OCI-LY3 (cell line): ENCODE measurements at regions not wholly inside any gene's neighbourhood (a gene's known extent, or its start where the extent isn't known, plus 50 kb on each side); places are given as distances from the start of the nearest gene placed in this dataset.

Experiments
- CTCF ChIP-seq: fragments of 200-600, 300-600 bp; sonication (generic); IDR thresholded peaks from 2 replicates; pipeline ENCODE4 v1.5.1; 2014; ENCODE audit warnings: antibody characterized with exemption, low read length, low read depth
- EZH2phosphoT487 ChIP-seq: fragments of 200-600 bp; shearing (Covaris generic); IDR thresholded peaks from 2 replicates; pipeline ENCODE4 v1.6.1; 2018; ENCODE audit warnings: antibody characterized with exemption, mixed run types, low read depth

DNA sequence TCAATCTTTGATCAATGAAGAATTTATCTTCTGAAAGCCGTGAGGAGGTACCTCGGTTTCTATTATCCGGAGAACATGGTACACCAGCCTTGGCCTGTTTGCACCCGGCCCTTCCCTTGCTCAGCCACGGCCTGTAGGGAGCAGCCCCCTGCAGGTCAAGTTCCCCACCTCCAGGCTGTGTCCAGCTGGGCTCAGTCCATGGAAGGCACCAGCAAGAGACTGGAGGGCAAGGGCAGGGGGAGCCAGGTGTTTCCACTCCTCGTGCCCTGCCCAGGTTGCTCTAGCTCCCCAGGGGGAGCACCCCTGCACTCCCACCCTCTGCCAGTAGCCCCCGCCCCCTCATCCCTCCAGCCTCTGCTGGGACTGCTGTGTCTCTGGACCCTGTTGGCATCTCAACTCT is 87.3 kb upstream of the ADAMTS2 start:
- TF ChIP-seq CTCF: no peak
- TF ChIP-seq EZH2phosphoT487: no peak
